HEK293 (cell line): ENCODE measurements at regions not wholly inside any gene's neighbourhood (a gene's known extent, or its start where the extent isn't known, plus 50 kb on each side); places are given as distances from the start of the nearest gene placed in this dataset.

ENCODE experiments used
- CTCF ChIA-PET: fragments of 350-600 bp; formaldehyde crosslinking; extraction: SDS; loops from one replicate; lab custom pipeline; 2021; ENCODE audit warnings: antibody characterized with exemption; lab: Yijun Ruan, JAX
- POLR2A ChIA-PET: fragments of 300-600 bp; formaldehyde crosslinking; extraction: SDS; loops from one replicate; lab custom pipeline; 2020; ENCODE audit warnings: antibody characterized with exemption, inconsistent platforms; lab: Yijun Ruan, JAX
- H3K27ac ChIP-seq: fragments of 200-500 bp; sonication (Bioruptor generic); 2 replicates; pipeline ENCODE4 v1.5.1; 2014; ENCODE audit warnings: low read depth, low read length, control low read depth, inconsistent platforms; ENCODE audit errors: extremely low read depth
- H3K36me3 ChIP-seq, 2 experiments: fragments of 200-500 bp in 1 of 2; sonication (Bioruptor generic) in 1 of 2; 1 replicate in 1 of 2; 2 replicates in 1 of 2; pipeline ENCODE4 v1.5.1; 2014 to 2017; ENCODE audit warnings: inconsistent platforms in 2 of 2, low read length in 2 of 2; ENCODE audit not compliant: control insufficient read depth in 2 of 2, insufficient read depth in 1 of 2
- H3K4me1 ChIP-seq: fragments of 200-500 bp; sonication (Bioruptor generic); 2 replicates; pipeline ENCODE4 v1.5.1; 2014; ENCODE audit warnings: mild to moderate bottlenecking, low read length, inconsistent platforms; ENCODE audit not compliant: control insufficient read depth, insufficient read depth
- H3K4me3 ChIP-seq: 2 replicates; pipeline ENCODE4 v1.5.1; 2011; ENCODE audit warnings: low read depth, mild to moderate bottlenecking, control low read depth, low read length, moderate library complexity
- H3K9me3 ChIP-seq: fragments of 200-500 bp; sonication (Bioruptor generic); 2 replicates; pipeline ENCODE4 v1.5.1; 2014; ENCODE audit warnings: low read depth, low read length, inconsistent platforms; ENCODE audit not compliant: control insufficient read depth, insufficient read depth
- BCL11B ChIP-seq: fragments of 450-650 bp; formaldehyde crosslinking; IDR thresholded peaks from 2 replicates; pipeline ENCODE4 v1.5.1; 2016; ENCODE audit warnings: low read depth, missing biosample characterization, missing genetic modification characterization
- KLF1 ChIP-seq: fragments of 450-650 bp; formaldehyde crosslinking; IDR thresholded peaks from 2 replicates; pipeline ENCODE4 v1.5.1; 2016; ENCODE audit warnings: missing biosample characterization, missing genetic modification characterization
- PBX3 ChIP-seq: sonication (generic); formaldehyde crosslinking; IDR thresholded peaks from 2 replicates; pipeline ENCODE4 v1.8.1; 2022; ENCODE audit warnings: mild to moderate bottlenecking, moderate library complexity, missing genetic modification reagents
- PRDM6 ChIP-seq: fragments of 450-650 bp; formaldehyde crosslinking; IDR thresholded peaks from 2 replicates; pipeline ENCODE4 v1.5.1; 2017; ENCODE audit warnings: missing biosample characterization, missing genetic modification characterization
- REPIN1 ChIP-seq: fragments of 450-650 bp; formaldehyde crosslinking; IDR thresholded peaks from 2 replicates; pipeline ENCODE4 v1.5.1; 2017; ENCODE audit warnings: missing biosample characterization, missing genetic modification characterization, low read depth
- ZBTB8A ChIP-seq: fragments of 450-650 bp; formaldehyde crosslinking; IDR thresholded peaks from 2 replicates; pipeline ENCODE4 v1.5.1; 2016; ENCODE audit warnings: missing biosample characterization, missing genetic modification characterization
- ZNF114 ChIP-seq: fragments of 450-650 bp; formaldehyde crosslinking; IDR thresholded peaks from 2 replicates; pipeline ENCODE4 v1.5.0; 2017; ENCODE audit warnings: missing biosample characterization, missing genetic modification characterization
- ZNF146 ChIP-seq: fragments of 450-650 bp; formaldehyde crosslinking; IDR thresholded peaks from 2 replicates; pipeline ENCODE4 v1.5.1; 2016; ENCODE audit warnings: missing biosample characterization, missing genetic modification characterization
- ZNF175 ChIP-seq: fragments of 450-650 bp; formaldehyde crosslinking; IDR thresholded peaks from 2 replicates; pipeline ENCODE4 v1.5.1; 2016; ENCODE audit warnings: missing biosample characterization, missing genetic modification characterization
- ZNF221 ChIP-seq: fragments of 450-650 bp; formaldehyde crosslinking; IDR thresholded peaks from 2 replicates; pipeline ENCODE4 v1.5.1; 2017; ENCODE audit warnings: missing biosample characterization, missing genetic modification characterization, borderline replicate concordance
- ZNF248 ChIP-seq: fragments of 450-650 bp; formaldehyde crosslinking; IDR thresholded peaks from 2 replicates; pipeline ENCODE4 v1.5.1; 2017; ENCODE audit warnings: missing biosample characterization, missing genetic modification characterization
- ZNF335 ChIP-seq: fragments of 450-650 bp; formaldehyde crosslinking; conservative IDR thresholded peaks from 2 replicates; pipeline ENCODE4 v1.5.1; 2016; ENCODE audit warnings: missing biosample characterization, missing genetic modification characterization
- ZNF362 ChIP-seq: fragments of 450-650 bp; formaldehyde crosslinking; IDR thresholded peaks from 2 replicates; pipeline ENCODE4 v1.5.1; 2016; ENCODE audit warnings: missing biosample characterization, missing genetic modification characterization
- ZNF37A ChIP-seq: fragments of 450-650 bp; IDR thresholded peaks from 2 replicates; pipeline ENCODE4 v1.5.1; 2018; ENCODE audit warnings: missing biosample characterization, missing genetic modification characterization
- ZNF510 ChIP-seq: fragments of 450-650 bp; formaldehyde crosslinking; IDR thresholded peaks from 2 replicates; pipeline ENCODE4 v1.5.1; 2018; ENCODE audit warnings: mild to moderate bottlenecking, missing genetic modification characterization, missing biosample characterization; ENCODE audit not compliant: insufficient replicate concordance
- ZNF513 ChIP-seq: fragments of 450-650 bp; IDR thresholded peaks from 2 replicates; pipeline ENCODE4 v1.5.1; 2018; ENCODE audit warnings: missing biosample characterization, missing genetic modification characterization
- ZNF521 ChIP-seq: fragments of 450-650 bp; formaldehyde crosslinking; IDR thresholded peaks from 2 replicates; pipeline ENCODE4 v1.5.1; 2017; ENCODE audit warnings: missing biosample characterization, mild to moderate bottlenecking, missing genetic modification characterization
- ZNF561 ChIP-seq: fragments of 450-650 bp; IDR thresholded peaks from 2 replicates; pipeline ENCODE4 v1.5.1; 2018; ENCODE audit warnings: missing biosample characterization, missing genetic modification characterization, borderline replicate concordance
- ZNF621 ChIP-seq: fragments of 450-650 bp; formaldehyde crosslinking; IDR thresholded peaks from 2 replicates; pipeline ENCODE4 v1.5.1; 2017; ENCODE audit warnings: missing biosample characterization, missing genetic modification characterization

- TF ChIP-seq ZNF248 (tag by site-specific recombination) (no peak), ZNF621 (tag by site-specific recombination) (no peak), BCL11B (tag by site-specific recombination) (no peak)
- TF ChIP-seq, all 188 proteins: peak for 0
These were observed 122.8 kb downstream of the CEBPB start (continued) for GRCh38 chr20:50313522-50313820.

- no peak overlapping the region for H3K4me3 ChIP-seq
- no peaks in the 10 kb centered on the region for H3K36me3 ChIP-seq
- H3K4me1 ChIP-seq, result no peaks in the 10 kb centered on the region
- ChIA-PET CTCF (no interaction called here), POLR2A (no interaction called here)
- no peak overlapping the region for H3K27ac ChIP-seq
- no peaks in the 10 kb centered on the region for H3K9me3 ChIP-seq
- TF ChIP-seq ZNF561 (tag by site-specific recombination) (no peak), ZNF37A (tag by site-specific recombination) (no peak), PRDM6 (tag by site-specific recombination) (no peak), REPIN1 (tag by site-specific recombination) (no peak), ZNF146 (tag by site-specific recombination) (no peak), ZNF114 (no peak), ZNF513 (tag by site-specific recombination) (no peak), KLF1 (tag by site-specific recombination) (no peak), ZNF510 (tag by site-specific recombination) (no peak), ZNF175 (no peak), PBX3 (CRISPR knock-in tag) (no peak), ZNF335 (tag by site-specific recombination) (no peak), ZBTB8A (no peak), ZNF221 (tag by site-specific recombination) (no peak), ZNF521 (no peak), ZNF362 (tag by site-specific recombination) (no peak), ZNF248 (tag by site-specific recombination) (no peak)
These were observed 123.4 kb downstream of the CEBPB start for GRCh38 chr20:50313827-50314677.
